ENCODE measurements at regions not wholly inside any gene's neighbourhood (a gene's known extent, or its start where the extent isn't known, plus 50 kb on each side); places are given as distances from the start of the nearest gene placed in this dataset.

DNA sequence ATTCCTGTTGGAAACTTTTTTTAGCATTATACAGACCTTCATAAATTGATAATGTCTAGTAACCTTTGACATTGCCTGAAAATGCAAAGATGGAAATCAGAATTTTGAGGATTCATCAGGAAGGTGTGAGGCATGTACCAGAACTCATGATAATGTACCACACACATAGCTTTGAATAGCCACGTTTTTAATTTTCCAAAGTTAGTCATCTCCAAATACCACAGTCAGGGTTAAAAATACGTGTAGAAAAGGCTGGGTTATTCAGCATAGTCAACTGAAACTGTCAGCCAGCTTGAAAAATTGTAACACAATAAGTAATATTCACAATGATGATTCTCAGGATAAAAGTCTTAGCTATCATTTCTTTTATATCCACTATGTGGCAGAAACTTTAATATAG, 102.0 kb upstream of the THRB start:
- no peak for DNase-seq

DNA sequence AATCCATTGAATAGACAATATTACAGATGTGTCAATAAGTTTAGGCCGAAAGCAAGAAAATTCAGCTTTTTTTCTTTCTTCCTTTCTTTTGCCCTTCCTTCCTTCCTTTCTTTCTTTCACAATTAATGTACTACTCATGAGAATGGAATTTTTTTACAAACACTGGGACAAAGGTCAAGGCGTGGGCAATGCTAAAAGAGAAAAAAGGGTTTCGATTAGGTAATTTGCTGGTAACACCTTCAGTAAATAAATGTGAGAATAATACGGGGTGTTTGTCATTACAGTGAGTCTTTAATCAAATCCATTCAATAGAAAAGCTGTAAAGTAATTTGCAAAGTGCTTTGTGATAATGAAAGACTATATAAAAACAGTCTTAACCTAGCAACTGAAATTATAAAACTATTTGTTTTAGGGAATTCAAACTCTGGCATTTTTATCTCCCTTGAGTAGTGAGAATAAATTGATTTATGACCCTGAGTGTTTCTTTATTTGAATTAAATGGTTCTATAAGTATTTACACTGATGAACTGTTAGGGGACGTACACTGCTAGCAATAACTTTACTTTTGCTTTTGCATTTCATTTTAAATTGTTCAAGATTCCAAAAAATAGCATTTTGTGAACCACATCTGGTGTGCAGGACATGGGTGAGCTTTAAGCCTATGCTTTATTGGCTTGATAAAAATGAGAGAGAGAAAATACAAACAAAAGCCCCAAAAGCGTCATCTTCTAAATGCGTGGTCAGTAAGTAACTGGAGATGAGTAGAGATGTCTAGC, 104.2 kb upstream of the THRB start:
- DNase-seq = no peak

DNA sequence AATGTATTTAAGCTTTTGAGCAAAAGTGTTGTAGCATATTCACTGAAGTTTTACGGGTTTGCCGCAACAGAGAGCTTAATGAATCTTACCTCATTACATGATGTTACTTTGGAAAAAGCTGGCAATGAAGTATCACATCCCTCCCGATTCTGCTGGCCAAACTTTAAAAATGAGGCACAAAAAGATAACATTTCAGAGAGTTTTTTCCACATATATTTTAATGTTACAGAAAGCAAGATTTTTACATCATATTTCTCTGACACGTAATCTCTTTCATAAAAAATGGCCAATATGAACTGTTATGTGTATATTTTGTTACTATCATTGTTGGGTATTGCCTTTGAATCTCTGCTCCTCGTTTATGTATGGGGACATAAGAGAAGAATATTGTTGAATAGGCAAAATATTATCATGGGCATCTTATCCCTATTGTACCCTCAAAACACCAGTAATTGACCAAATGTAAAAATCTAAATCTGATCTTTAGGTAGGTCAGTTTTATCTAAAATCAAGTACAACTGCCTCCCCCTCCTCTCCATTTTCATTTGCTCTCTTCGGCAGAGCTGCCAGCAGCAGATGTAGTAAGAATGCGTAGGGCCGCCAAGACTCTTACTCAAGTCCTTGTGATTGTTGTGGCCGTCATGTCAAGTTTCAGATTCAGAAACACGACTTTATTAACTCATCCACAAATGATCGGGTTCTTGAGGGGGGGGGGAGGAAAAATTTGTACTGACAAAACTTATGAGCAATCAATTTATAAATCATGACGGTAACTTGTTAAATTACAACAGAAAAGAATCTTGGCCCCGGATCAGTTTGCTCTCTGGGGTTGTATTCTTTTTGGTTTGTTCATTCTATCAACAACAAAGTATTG, 106.7 kb upstream of the THRB start:
- no peak for DNase-seq

DNA sequence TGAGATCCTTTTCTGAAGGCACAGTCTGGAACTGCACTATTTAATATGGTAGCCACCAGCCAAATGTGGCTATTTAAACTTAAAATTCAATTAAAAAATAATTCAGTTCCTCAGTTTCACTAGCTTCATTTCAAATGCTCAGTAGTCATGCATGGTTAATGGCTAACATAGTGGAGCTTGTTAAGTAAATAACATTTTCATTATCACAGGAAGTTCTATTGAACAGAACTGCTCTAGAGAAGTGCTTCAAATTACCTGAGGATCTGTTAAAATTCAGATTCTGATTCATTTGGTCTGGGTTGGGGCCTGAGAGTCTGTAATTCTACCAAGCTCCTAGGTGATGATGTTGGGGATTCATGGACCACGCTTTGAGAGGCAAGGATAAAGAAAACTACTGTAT, 109.6 kb upstream of the THRB start:
- no peak for DNase-seq

DNA sequence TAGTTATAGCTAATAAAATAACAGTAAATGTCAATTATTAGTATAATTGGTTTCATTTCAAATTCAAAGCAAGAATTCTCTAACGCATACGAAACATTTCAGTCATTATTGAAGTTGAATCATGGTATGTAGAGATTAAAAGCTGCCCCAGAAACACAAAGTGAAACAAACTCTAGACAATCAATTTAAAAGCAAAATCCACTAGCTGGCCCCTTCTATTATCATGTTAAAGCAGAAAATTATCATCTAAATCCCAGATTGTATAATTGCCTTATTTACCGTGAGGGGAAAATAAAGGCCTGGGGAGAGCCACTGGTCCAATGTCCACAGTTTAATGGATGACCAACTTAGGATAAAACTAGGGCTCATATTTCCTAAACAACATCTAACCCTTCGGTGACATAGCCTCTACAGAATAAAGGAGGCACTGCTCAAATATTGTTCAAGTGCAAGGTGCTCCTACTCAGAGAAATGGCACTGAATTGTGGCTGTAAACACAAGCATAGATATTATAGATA, 110.9 kb upstream of the THRB start:
- no peak for DNase-seq

DNA sequence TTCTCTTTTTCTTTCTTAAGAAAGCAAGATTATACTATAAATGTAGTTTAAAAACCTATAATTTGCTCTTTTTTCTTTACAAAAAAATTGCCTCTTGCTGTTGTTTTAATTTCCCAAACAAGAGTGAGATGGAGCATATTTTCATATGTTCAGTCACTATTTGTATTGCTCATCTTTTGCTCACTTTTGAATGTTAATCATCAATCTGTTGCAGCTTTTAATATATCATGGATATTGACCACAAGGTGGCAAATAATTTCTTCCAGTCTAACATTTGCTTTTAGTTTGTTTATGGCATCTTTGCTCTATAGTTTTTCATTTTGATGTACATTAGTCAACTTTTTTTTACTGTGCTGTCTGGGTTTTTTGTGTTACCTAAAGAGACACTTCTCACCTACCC, 112.6 kb upstream of the THRB start:
- DNase-seq = no peak

DNA sequence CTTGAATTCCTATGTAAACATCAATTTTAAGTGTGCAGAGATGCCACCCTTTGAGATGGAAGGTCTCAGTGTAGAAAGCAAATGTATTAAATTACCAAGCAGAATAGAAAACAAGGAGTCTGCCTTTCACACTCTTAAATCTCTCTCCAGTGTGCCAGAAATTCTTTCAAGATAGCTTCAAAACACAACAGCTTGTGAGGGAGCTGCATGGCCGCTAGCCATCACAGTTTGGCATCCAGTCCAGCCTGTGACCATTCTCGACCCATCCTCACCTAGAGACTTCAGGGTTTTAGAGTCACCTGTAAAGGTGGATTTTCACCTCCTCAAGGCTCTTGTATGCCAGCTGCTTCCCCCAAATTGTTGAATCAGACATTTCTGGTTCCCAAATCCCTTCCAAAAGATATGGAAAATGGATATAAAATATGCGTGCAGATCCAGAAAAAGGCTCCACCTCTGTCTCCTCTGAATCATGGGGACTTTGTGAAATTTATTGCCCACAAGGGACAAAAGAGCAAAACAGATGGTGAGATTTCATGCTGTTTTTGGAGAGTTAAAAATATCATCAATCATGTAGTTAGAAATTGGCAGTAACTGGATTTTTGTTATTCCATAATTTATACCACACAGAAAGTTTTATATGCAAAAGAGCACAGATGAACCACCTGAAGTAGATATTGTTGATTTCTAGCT, 114.2 kb upstream of the THRB start:
- DNase-seq = no peak

DNA sequence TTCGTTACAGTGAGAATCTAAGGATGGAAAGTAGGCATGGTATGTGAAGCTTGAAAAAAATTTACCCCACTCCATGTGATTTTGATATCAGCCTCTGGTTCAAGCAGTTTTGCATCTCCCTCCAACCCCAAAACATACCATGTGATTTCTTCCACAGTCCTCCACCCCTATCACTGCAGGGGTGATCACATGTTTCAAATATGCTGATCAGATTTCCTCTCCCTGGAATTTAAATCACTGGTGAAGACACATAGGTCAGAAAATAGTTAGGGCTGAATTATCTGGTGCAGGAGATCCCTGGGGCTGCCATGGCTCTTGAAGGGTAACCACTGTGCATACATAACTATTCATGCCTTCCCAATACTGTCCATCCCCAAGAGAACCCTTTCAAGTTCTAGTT, 119.7 kb upstream of the THRB start:
- DNase-seq = no peak

DNA sequence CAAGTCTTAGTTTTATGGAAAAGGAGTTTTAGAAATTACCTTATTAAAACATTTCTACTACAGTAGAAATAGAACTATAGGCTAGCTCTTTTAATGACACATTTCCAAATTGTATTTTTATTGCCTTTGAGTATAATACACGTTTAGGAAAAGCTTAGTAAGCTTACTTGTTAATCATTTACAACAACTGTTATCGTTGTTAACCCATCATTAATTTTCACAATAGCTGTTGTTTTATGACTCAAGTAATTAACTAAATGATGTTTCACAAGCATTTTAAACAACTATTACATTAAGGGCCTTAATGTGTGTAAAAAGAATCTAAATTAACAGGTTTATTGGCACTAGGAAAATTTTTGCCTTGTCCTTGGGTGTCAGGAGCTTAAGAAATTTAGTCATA, 120.5 kb upstream of the THRB start:
- no peak for DNase-seq

DNA sequence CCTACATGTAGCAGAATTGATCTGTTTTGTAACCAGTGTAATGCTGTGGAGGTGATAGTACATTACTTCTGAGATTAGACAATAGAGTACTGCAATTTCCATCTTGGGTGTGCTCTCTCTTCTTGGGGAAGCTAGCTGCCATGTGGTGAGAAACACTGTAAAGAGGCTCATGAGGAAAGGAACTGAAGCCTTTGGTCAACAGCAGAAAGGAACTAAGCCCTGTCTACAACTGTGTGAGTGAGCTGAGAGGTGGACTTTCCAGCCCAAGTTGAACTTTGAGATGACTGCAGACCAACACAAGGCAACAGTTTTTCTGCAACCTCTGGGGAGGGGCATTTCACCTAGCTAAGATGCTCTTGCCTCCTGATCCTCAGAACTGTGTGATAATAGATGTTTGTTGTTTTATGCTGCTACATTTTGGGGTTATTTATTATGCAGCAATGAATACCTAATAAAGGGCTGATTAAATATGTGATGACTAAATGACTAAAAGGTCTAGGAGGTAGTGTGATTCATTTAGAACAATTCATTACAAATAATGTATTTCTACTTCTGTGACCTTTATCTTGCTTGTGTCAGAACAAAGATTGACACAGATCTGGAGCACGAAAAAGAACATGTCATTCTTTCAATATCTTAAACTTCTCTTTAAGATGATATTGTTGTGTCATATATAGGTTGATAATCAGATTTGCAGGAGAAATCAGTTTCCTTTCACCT, 121.6 kb upstream of the THRB start:
- DNase-seq = no peak

DNA sequence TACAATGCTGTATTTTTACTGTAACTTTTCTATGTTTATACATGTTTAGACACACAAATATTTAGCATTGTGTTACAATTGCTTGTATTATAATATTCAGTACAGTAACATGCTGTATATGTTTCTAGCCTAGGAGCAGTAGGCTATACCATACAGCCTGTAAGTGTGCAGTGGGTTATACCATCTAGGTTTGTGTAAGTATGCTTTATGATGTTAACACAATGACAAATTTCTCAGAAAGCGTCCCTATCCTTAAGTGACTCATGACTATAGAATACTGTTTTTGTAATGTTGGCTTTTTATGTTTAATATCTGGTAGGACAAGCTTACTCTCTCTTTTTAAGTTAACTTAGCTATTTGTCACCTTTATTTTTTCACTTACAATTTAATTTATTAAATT, 127.5 kb upstream of the THRB start:
- no peak for DNase-seq

DNA sequence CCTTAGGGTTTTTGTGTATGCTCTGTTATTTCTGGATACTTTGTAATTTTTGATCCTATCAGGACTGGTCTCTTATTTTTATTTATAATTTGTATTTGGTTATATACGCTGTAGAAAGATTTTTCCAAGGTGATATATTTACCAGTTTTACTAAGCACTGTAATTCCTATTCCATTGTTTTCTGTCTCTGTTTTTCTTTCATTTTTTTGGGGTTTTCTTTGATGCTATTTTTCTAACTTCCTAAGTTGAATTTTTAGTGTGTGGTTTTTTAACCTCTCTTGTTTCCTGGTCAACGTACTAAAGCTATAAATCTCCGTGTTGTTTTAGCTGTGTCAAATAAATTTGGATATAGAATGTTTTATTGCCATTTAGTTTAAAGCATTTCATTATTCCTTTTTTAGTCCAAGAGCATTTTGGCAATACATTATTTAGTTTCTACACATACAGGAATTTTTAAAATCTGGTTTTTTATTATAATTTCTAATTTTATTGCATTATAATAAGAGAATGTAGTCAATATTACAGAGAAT, 128.1 kb upstream of the THRB start:
- no peak for DNase-seq

DNA sequence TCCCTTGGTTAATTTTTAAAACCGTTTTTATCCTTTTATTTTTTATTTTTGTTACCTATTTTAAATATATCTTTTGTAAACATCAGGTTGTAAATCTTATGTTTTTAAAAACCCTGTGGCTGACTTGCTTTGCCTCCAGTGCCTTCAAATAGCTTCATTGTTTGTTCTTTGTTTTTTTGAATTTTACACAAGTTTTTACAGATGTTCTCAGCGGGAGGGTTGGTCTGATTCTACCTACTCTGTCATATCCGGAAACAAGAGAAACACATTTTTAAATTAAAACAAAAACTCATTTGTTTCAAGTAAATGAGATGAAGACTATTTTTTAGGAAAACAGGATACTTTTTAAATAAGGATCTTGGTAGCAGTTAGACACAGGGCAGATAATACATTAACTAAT, 129.0 kb upstream of the THRB start:
- DNase-seq = no peak

DNA sequence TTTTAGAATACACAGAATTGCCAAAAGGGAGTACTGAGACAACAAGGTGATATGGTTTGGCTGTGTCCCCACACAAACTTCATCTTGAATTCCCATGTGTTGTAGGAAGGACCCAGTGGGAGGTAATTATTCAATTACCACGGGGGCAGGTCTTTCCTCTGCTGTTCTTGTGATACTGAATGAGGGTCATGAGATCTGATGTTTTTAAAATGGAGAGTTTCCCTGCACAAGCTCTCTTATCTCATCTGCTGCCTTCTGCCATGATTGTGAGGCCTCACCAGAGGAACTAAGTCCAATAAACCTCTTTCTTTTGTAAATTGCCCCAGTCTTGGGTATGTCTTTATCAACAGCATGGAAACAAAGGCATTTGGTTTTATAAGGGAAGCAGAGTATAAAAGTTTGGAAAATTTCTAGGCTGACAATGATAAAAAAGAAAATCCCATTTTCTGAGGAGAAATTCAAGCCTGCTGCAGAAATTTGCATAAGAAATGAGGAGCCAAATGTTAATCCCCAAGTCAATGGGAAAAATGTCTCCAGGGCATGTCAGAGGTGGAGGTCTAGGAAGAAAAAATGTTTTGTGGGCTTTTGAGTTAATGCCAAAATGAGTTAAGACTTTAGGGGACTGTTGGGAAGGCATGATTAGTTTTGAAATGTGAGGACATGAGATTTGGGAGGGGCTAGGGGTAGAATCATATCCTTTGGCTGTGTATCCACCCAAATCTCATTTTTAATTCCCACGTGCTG, 130.5 kb upstream of the THRB start:
- DNase-seq = no peak

DNA sequence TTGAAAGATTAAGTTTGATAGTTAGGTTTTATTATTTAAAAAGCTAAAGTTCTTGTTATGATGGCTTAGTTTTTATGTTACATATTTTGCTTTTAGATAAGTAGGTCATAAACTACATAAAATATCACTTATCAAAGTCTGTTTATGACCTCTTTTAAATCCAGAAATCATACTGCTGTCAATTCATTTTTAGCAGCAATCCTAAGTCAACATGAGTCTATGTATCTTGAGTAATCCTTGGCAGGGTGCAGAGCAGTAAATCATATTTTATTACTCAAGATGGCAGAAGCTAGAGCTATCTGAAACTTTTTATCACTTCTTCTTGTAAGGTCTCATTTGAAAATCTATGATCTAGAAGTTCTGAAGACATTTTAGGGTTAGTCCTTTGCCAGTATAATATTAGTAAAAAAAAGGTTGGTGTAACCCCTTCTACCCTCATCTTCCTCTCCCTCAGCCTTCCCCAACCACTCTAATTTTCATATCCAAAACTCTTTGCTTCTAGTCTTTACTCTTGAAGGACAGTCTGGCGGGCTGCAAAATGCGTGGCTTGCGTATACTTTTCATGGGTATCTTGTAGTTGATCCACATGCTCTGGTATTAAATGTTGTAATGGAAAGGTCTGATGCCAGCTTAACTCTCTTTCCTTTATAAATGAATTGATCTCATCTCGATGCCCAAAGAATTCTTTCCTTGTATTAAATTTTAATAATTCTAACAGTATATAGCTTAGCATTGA, 134.0 kb upstream of the THRB start:
- DNase-seq = no peak

DNA sequence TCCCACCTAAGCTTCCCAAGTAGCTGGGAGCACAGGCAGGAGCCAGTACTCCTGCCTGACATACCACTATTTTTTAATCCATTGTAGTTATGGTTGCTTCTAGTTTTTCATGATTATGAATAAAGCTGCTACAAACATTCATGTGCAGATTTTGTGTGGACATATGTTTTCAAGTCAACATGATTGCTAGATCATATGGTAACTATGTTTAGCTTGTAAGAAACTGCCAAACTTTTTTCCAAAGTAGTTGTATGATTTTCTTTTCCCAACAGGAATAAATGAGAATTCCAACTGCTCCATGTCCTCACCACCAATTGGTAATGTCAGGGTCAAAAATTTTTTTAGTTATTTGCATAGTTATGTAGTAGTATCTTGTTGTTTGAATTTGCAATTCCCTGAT, 136.8 kb upstream of the THRB start:
- no peak for DNase-seq

DNA sequence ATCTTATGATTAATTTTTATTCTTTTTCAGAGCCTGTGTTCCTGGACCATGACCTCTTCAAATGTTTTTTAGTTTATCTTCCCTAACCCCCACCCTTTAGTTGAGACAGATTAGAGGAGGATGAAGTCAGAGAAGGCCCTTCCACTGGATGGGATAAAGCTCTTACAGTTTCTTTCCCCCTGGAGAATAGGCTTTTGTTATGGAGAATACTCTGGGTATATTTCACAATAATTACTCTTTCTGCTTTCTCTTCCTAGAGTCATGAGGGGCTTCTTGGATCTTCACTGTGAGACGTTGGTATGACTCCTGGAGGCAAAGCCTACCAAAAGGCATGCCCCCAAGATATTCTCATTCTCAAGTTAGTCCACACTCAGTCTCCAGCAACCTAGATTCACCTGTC, 144.4 kb upstream of the THRB start:
- DNase-seq = no peak

DNA sequence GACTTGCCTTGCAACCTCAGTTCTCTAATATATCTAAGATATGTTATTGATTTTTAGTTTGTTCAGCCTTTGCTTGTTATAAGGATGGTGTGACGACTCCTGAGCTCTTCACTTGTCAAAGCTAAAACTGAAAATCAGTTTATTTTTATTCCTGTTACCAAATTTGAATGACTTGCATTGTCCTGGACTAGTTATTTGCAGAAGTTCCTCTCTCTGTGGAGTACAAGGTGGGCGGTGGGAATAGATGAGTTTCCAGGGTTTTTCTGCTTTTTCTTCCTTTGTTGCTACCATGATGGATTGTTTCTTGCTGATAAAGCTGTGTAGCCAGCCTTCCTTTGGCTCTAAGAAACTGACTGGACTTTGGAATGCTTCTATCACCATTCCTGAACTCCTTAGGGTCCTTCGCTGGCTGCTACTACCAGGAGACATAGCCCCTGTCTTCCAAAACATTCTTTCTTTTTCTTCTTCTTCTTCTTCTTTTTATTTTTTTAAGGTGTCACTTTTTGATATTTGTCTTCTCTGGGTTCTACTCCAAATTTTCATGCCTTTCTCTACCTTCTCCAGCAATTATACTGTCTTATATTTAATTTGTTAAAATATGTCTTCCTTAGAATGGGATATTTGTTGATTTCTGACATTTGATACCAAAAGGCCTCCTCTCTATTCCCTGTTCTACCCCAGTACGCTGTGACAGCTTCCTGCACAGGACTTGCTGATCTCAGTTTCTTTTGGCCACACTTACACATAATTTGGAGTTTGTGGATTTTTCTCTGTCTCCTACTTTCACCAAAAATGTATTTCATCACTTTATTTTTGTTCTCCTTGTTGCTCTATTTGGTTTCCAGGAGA, 145.1 kb upstream of the THRB start:
- DNase-seq = no peak

DNA sequence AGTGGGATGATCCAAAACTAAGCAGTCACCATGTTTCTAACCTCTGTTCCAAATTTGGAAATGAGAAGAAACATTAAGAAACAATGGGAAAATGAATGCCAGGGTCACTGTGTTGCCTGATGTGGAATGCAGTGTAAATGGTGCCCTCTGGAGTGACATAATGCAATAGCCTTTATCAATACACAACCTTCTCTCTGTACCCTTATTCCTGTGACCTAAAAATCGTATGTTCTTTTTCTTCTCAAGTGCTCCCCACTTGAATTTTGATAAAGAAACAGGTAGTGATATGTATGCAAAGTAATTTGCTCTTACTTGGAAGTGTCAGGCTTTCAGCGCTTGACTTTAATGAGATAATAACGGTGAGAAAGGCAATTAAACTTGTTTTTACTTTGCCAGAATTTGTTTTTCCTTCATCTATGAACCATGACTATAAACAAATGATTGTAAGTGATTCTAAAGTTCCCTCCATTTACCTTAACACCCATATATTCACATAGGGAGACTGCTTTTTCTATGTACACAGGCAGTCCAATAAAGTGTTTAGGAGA, 145.8 kb upstream of the THRB start:
- DNase-seq = no peak

DNA sequence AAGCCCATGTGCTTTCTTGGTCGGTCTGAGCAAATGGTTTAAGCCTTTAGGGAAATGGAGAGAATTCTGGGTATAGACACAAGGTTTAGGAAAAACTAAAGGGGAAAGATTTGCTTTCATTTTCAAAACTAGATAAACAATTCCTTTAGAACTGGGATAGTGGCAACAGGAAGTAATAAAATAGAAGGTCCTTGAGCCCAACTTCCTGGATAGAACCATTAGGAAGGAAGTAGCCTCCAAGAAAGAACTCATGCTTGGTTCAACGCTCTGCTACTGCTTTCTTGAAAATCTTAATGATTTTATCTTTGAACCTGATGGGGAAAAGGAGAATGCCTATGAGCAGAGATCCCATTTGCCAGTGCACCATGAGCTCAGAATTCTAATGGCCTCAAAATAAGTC, 147.0 kb upstream of the THRB start:
- no peak for DNase-seq

Data from T-helper 2 cell (primary cell).